DOHH2 (cell line): ENCODE measurements at regions not wholly inside any gene's neighbourhood (a gene's known extent, or its start where the extent isn't known, plus 50 kb on each side); places are given as distances from the start of the nearest gene placed in this dataset.

Experiments
- CTCF ChIP-seq: fragments of 200-600 bp; sonication (generic); IDR thresholded peaks from one replicate; pipeline ENCODE4 v1.5.1; 2014; ENCODE audit warnings: antibody characterized with exemption, mild to moderate bottlenecking, low read depth, low read length; ENCODE audit not compliant: poor library complexity, severe bottlenecking
- EZH2phosphoT487 ChIP-seq: fragments of 200-600 bp; sonication (generic); IDR thresholded peaks from 2 replicates; pipeline ENCODE4 v1.6.1; 2017; ENCODE audit warnings: borderline replicate concordance, mild to moderate bottlenecking, antibody characterized with exemption, low read length, moderate library complexity, mixed read lengths

DNA sequence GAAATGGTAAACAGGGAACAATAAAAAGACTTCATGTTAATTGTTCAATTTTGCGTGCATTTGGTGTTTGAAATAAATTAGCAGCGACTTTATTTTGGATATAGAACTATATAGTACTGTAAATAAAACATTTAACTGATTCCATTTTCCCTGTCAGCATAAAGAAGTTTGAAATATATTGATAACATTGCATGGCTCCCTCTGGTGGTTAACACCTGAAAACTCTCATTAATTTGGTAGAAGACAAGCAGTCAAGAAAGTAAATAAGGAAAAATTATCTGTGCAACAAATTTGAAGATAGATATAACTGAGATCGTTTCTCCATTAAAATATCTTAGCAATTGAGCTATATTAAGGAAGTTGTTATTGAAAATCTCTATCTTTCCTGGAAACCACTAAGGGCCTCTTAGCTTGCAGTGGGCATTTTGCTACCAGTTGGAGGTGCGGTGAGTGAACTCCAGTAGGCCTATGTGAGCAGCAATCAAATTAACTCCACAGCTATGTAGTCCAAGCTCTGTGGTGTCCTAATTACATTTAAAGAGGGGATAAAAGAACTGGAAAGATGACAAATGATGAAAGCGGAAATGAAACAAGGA is 435.7 kb upstream of the FKBP1C start:
- TF ChIP-seq CTCF: peak; percentile 72
- no peak for TF ChIP-seq EZH2phosphoT487
